ENCODE measurements at regions not wholly inside any gene's neighbourhood (a gene's known extent, or its start where the extent isn't known, plus 50 kb on each side); places are given as distances from the start of the nearest gene placed in this dataset.
"Not testable (repeated sequence)": the region's sequence is repeated elsewhere in the genome, so short reads cannot be mapped to it uniquely, and the experiment has no call there.

DNA sequence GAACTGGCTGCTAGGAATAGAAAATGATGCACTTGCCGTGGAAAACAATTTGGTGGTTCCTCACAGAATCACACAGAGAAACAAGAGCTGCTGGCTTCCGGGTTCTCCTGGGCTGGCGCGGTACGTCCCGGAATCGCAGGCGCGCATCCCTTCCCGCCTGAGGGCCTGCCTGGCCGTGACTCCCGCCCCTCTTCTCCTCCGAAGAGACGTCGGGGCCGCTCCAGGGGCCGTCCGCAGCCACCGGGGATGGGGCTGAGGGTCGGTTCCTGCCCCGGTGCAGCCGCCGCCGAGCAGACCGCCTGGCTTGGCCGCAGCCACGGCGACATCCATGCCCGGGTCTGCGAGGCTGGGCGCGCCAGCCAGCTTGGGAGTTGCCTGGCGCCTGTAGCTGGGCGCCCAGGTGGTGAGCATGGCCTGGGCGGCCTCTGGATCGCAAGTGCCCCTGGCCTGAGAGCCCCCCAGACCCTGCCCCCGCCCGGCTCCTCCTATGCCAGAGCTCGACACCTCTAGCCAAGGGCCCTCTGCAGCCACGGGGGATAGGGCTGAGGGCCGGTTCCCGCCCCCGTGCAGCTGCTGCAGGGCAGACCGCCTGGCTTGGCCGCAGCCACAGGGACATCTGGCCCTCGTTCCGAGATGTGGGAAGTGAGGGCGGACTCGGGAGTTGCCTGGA, 83.9 kb upstream of the ZNG1F start:
- not testable (repeated sequence) for DNase-seq

GRCh38 chr9:41270992-41271391, 81.9 kb upstream of the ZNG1F start:
- not testable (repeated sequence) for DNase-seq

DNA sequence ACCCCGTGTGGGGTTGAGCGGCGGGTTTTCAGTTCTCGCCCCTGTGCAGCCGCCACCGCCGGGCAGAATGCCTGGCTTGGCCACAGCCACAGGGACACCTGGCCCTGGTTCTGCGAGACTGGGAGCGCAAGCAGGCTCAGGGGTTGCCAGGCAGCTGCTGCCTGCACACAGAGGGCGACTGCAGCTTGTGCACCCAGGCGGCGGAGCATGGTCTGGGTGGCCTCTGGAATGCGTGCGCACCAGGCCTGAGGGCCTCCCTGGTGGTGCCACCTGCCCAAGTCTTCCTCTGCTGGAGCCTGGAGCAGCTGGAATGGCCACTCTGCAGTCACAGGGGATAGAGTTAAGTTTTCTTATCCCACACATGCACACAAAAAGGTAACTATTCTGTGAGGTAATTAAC, 80.4 kb upstream of the ZNG1F start:
- DNase-seq: not testable (repeated sequence)

DNA sequence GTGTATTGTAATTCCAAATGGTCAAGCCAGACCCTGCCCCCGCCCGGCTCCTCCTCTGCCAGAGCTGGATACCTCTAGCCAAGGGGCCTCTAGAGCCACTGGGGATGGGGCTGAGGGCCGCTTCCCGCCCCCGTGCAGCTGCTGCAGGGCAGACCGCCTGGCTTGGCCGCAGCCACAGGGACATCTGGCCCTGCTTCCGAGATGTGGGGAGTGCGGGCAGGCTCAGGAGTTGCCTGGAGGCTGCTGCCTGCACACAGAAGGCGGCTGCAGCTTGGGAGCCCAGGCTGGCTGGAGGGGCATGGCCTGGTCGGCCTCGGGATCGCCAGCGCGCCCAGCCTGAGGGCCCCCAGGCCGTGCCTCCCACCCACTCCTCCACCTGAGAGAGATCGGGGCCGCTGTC, 79.9 kb upstream of the ZNG1F start:
- DNase-seq: not testable (repeated sequence)

GRCh38 chr9:41266602-41267001, 77.5 kb upstream of the ZNG1F start:
- not testable (repeated sequence) for DNase-seq

DNA sequence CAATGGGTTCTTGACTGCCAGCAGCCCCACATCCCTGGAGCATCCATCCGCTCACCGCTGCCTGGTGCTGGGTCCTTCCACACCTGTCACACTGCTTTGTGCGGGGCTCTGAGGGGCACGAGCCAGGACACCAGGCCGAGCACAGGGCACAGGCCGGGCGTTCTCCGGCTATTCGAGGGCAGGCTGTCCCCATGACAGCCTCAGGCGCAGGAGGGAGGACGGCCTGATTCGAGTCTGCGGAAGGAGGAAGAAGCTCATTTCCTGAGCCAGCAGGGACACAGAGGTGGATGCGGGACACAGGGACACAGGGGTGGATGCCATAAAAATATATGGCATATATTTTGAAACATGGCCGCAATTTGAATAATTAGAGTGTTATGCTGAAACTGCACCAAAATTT, 76.9 kb upstream of the ZNG1F start:
- not testable (repeated sequence) for DNase-seq

DNA sequence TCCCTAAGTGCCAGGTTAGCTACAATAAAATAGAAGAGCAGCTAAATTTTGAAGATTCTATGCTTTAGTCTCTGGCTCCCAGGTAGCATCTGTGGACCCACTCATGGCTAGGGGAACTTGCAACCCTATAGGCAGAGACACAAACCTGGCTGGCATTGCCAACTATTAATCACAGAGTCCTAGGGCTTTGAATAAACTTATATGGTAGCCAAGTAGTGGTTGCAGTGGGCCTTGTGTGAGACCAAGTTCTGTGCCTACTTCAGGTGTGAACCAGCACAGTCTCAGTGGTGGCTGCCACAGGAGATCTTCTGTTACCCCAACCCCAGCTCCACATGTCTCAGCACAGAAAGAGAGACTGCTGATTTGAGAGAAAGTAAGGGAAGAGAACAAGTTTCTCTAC, 62.9 kb upstream of the ZNG1F start:
- DNase-seq: not testable (repeated sequence)

- DNase-seq: not testable (repeated sequence)
These were observed 62.0 kb upstream of the ZNG1F start for GRCh38 chr9:41251101-41251500.

DNA sequence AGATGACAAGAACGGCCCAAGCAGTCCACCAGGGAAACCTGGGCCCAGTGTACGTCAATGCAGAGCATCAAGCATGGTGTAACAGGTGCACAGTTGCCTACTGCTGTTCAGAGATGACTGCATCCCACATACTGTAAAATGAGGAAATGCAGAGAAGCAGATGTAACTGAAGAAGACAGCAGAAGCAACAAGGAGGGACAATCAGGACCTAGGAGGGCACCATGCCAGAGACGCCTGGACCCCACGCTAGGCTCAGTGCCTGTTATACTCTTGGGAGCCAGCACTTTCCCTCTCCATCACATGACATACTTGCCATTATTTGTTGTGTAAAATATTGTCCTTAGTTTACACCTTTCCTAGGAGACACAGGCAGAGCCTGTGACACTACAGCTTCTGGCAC, 57.6 kb upstream of the ZNG1F start:
- not testable (repeated sequence) for DNase-seq
